Stimulated activated effector memory CD8-positive, alpha-beta T cell treated with anti-CD3 and anti-CD28 coated beads, Interleukin-12 subunit alpha, Interleukin-12 subunit beta, amount 100 ng/mL, for 72 hours (primary cell): ENCODE measurements at regions not wholly inside any gene's neighbourhood (a gene's known extent, or its start where the extent isn't known, plus 50 kb on each side); places are given as distances from the start of the nearest gene placed in this dataset.

Experiments used
- ATAC-seq: fragments of 150-1000 bp; cut with Tn5 transposase; 2 replicates; pipeline ENCODE4 v1.10.0; 2021
- DNase-seq, 2 donors: peaks; one replicate each; pipeline ENCODE4 v3.0.0; 2021 to 2022; ENCODE audit warnings: low spot score in 2 of 2
- H3K27ac Mint-ChIP-seq: one replicate; pipeline ENCODE4 v1.8.0; 2022; ENCODE audit warnings: mild to moderate bottlenecking, mixed read lengths
- H3K36me3 Mint-ChIP-seq: one replicate; pipeline ENCODE4 v1.8.0; 2022; ENCODE audit warnings: mild to moderate bottlenecking, mixed read lengths
- H3K4me1 Mint-ChIP-seq: one replicate; pipeline ENCODE4 v1.8.0; 2022; ENCODE audit warnings: mixed read lengths
- H3K4me3 Mint-ChIP-seq: one replicate; pipeline ENCODE4 v1.8.0; 2022; ENCODE audit warnings: mild to moderate bottlenecking, mixed read lengths
- H3K9me3 Mint-ChIP-seq: one replicate; pipeline ENCODE4 v1.8.0; 2022; ENCODE audit warnings: mixed read lengths

- no peak for ATAC-seq
- H3K9me3 Mint-ChIP-seq = no peaks in the 10 kb centered on the region
- no peaks in the 10 kb centered on the region for H3K4me1 Mint-ChIP-seq
- no peaks in the 10 kb centered on the region for H3K36me3 Mint-ChIP-seq
- DNase-seq = no peak
- H3K4me3 Mint-ChIP-seq = no peak overlapping the region
- no peak overlapping the region for H3K27ac Mint-ChIP-seq
Observed at GRCh38 chr20:52838510-52839241, 133.5 kb upstream of the TSHZ2 start.

GRCh38 chr20:52837378-52837777, 134.8 kb upstream of the TSHZ2 start:
- DNase-seq (no peak), ATAC-seq (no peak)
- no peaks in the 10 kb centered on the region for H3K4me1 Mint-ChIP-seq
- no peaks in the 10 kb centered on the region for H3K9me3 Mint-ChIP-seq
- no peak overlapping the region for H3K4me3 Mint-ChIP-seq
- no peak overlapping the region for H3K27ac Mint-ChIP-seq
- no peaks in the 10 kb centered on the region for H3K36me3 Mint-ChIP-seq

DNA sequence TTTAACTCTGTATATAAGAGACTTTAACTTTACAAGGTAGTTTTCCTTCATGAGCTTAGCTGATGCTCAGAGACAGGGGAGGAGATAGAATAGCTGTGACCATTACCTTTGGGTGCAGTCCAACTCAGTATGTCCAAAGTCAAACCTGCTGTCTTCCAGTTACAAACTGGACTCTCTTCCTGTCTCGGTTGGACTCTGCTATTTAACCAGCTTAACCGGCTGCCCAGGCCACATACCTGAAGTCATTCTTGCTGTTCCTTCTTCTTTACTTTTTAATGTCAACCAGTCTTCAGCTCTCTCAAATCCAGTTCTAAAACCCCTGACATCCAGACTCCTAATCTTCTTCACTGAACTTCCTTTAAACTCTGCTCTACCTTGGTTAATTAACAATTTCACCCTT, 138.3 kb upstream of the TSHZ2 start:
- H3K27ac Mint-ChIP-seq = no peak overlapping the region
- no peak overlapping the region for H3K4me3 Mint-ChIP-seq
- H3K4me1 Mint-ChIP-seq = no peaks in the 10 kb centered on the region
- no peak for DNase-seq
- no peaks in the 10 kb centered on the region for H3K9me3 Mint-ChIP-seq
- H3K36me3 Mint-ChIP-seq = no peaks in the 10 kb centered on the region
- ATAC-seq = no peak

GRCh38 chr20:52832151-52832774, 139.9 kb upstream of the TSHZ2 start:
- DNase-seq = no peak
- no peak overlapping the region for H3K27ac Mint-ChIP-seq
- ATAC-seq = no peak
- no peak overlapping the region for H3K4me3 Mint-ChIP-seq
- H3K36me3 Mint-ChIP-seq = no peaks in the 10 kb centered on the region
- no peaks in the 10 kb centered on the region for H3K9me3 Mint-ChIP-seq
- no peaks in the 10 kb centered on the region for H3K4me1 Mint-ChIP-seq

DNA sequence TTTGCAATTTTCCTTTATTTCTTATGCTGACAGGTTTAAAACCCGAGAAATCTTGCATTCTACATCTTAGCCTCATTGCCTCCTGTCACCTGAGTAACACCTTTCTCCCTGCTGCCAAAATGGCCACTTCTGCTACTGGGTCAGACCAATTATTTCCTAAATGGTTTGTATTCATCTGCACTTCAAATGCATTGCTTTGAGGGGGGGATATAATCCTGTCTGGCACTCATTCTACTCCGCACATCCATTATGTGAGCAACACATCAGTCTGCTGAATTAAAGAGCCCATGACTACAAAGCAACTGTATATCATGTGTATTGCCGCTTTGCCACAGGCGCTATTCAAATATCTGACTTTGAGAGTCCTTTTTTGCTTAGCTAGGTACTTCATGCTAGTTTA, 141.6 kb upstream of the TSHZ2 start:
- no peak for ATAC-seq
- DNase-seq = no peak
- H3K4me1 Mint-ChIP-seq = no peaks in the 10 kb centered on the region
- H3K9me3 Mint-ChIP-seq = no peaks in the 10 kb centered on the region
- no peak overlapping the region for H3K4me3 Mint-ChIP-seq
- H3K36me3 Mint-ChIP-seq = no peaks in the 10 kb centered on the region
- H3K27ac Mint-ChIP-seq = no peak overlapping the region

DNA sequence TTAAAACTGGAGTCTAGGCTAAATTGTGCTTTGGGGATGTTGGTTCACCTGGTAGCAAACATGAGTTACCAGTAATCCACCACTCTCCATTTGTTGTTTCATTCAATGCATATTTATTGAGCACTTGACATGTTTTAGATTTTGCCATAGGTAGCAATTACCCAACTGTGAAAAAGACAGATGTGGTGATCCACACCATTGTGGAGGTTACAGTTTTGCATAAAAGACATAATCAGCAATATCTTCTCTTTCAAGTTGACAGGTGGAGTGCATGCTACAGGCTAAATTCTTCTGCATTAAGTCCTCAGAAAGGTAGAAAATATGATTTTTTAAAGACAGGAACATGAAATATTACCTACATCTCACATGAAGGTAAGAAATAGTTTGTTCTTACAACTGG, 143.0 kb upstream of the TSHZ2 start:
- no peaks in the 10 kb centered on the region for H3K4me1 Mint-ChIP-seq
- ATAC-seq (no peak), DNase-seq (no peak)
- no peaks in the 10 kb centered on the region for H3K9me3 Mint-ChIP-seq
- no peaks in the 10 kb centered on the region for H3K36me3 Mint-ChIP-seq
- H3K27ac Mint-ChIP-seq = no peak overlapping the region
- H3K4me3 Mint-ChIP-seq = no peak overlapping the region

DNA sequence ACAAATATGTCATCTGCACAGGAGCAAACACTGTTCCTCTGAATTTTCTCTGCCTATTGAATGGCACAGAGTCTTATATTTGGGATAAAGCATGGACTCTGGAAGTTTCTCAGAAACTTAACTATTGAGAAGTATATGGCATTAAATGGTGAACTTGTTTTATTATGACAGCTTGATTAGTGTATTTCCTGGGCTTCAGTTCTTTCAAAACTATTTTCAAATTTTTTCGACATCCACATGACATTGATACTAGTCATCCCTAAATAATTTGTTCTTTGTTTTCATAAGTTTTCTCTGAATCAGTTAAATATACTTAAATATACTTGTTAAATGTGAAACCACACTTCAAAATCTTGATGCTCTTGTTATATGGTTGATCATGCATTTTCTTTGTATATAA, 144.0 kb upstream of the TSHZ2 start:
- H3K36me3 Mint-ChIP-seq = no peaks in the 10 kb centered on the region
- H3K4me3 Mint-ChIP-seq = no peak overlapping the region
- DNase-seq (no peak), ATAC-seq (no peak)
- no peaks in the 10 kb centered on the region for H3K9me3 Mint-ChIP-seq
- H3K27ac Mint-ChIP-seq = no peak overlapping the region
- no peaks in the 10 kb centered on the region for H3K4me1 Mint-ChIP-seq

DNA sequence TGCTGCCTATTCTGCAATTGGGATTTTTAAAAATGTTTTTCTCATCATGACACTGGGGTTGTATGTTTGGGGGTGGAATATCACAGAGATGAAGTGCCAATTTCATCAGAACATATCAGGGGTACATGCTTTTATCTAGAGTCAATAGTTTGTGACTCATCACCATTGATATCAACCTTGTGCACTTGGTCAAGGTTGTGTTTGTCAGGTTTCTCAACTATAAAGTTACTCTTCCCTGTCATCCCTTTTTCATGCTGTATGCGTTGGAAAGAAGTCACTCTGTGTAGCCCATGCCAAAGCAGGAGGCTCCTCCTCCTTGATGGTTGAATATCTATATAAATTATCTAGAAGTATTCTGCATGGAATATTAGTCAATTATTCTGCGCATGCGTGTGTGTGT, 145.4 kb upstream of the TSHZ2 start:
- H3K9me3 Mint-ChIP-seq = no peaks in the 10 kb centered on the region
- no peaks in the 10 kb centered on the region for H3K36me3 Mint-ChIP-seq
- ATAC-seq = no peak
- DNase-seq = no peak
- no peak overlapping the region for H3K4me3 Mint-ChIP-seq
- no peak overlapping the region for H3K27ac Mint-ChIP-seq
- H3K4me1 Mint-ChIP-seq = no peaks in the 10 kb centered on the region

DNA sequence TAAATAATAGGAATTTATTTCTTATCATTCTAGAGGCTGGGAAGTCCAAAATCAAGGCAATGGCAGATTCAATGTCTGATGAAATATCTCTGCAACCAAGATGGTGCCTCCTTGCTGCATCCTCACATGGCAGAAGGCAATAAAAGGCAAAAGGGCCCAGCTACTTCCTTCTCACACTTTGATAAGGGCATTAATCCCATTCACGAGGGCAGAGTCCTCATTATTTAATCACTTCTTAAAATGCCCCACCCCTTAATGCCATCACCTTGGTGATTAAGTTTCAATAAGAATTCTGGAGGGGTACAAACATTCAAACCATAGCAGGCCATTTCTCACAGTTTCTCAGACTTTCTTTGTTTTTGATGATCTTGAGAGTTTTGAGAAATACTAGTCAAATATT, 145.8 kb upstream of the TSHZ2 start:
- ATAC-seq (no peak), DNase-seq (no peak)
- no peaks in the 10 kb centered on the region for H3K36me3 Mint-ChIP-seq
- H3K9me3 Mint-ChIP-seq = no peaks in the 10 kb centered on the region
- H3K4me1 Mint-ChIP-seq = no peaks in the 10 kb centered on the region
- no peak overlapping the region for H3K4me3 Mint-ChIP-seq
- H3K27ac Mint-ChIP-seq = no peak overlapping the region

GRCh38 chr20:52824494-52825216, 147.5 kb upstream of the TSHZ2 start:
- H3K4me3 Mint-ChIP-seq = no peak overlapping the region
- no peaks in the 10 kb centered on the region for H3K9me3 Mint-ChIP-seq
- no peak for DNase-seq
- no peaks in the 10 kb centered on the region for H3K4me1 Mint-ChIP-seq
- no peak overlapping the region for H3K27ac Mint-ChIP-seq
- no peaks in the 10 kb centered on the region for H3K36me3 Mint-ChIP-seq
- no peak for ATAC-seq

DNA sequence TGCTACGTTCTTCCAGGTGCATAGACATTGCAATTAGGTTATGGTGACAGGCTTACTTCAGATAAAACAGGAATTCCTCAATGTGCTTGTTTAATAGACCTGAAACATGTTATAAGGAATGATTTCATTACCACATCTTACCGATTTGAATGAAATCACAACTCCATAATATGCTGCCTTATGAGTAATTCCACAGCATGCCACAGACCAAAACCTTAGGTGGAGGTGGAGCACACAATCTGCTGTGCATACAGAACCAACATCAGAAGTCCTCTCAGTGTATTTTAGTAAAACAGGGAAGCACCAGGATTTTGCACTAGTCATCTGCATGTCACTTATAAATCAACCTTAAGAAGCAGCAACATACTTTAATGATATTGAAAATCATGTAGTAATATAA, 148.9 kb upstream of the TSHZ2 start:
- no peaks in the 10 kb centered on the region for H3K9me3 Mint-ChIP-seq
- H3K4me1 Mint-ChIP-seq = no peaks in the 10 kb centered on the region
- no peak overlapping the region for H3K27ac Mint-ChIP-seq
- no peak for DNase-seq
- H3K4me3 Mint-ChIP-seq = no peak overlapping the region
- no peaks in the 10 kb centered on the region for H3K36me3 Mint-ChIP-seq
- no peak for ATAC-seq

DNA sequence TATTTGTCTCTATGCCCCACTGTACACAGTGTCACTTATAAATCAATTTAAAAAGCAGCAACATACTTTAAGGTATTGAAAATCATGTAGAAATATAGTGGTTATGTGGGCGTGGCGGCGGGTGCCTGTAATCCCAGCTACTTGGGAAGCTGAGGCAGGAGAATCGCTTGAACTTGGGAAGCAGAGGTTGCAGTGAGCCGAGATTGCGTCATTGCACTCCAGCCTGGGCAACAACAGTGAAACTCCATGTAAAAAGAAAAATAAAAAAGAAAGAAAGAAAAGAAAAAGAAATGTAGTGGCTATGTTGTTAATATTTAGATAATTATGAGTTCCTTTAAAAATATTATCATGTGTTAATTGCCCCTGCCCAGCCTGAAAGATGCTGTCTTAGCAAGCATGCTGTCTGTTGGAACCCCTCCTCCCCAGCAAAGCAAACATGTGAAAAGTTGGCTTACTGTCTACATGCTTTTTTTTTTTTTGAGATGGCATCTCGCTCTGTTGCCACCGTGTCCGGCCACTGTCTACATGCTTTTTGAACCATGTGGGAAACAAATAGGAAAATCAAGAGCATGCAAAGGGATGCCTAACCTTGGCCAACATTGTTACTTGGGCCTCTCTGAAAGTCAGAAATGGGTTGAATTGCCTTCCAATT, 151.4 kb upstream of the TSHZ2 start:
- Mint-ChIP-seq H3K27ac (no peak overlapping the region), H3K9me3 (no peaks in the 10 kb centered on the region), H3K36me3 (no peaks in the 10 kb centered on the region), H3K4me1 (no peaks in the 10 kb centered on the region), H3K4me3 (no peak overlapping the region)
- no peak for DNase-seq
- ATAC-seq = no peak

- ATAC-seq (no peak), DNase-seq (no peak)
- Mint-ChIP-seq H3K36me3 (no peaks in the 10 kb centered on the region), H3K4me1 (no peaks in the 10 kb centered on the region), H3K27ac (no peak overlapping the region), H3K4me3 (no peak overlapping the region), H3K9me3 (no peaks in the 10 kb centered on the region)
Observed at GRCh38 chr20:52818491-52818890, 153.7 kb upstream of the TSHZ2 start.

GRCh38 chr20:52817981-52818380, 154.2 kb upstream of the TSHZ2 start:
- H3K4me1 Mint-ChIP-seq = no peaks in the 10 kb centered on the region

DNA sequence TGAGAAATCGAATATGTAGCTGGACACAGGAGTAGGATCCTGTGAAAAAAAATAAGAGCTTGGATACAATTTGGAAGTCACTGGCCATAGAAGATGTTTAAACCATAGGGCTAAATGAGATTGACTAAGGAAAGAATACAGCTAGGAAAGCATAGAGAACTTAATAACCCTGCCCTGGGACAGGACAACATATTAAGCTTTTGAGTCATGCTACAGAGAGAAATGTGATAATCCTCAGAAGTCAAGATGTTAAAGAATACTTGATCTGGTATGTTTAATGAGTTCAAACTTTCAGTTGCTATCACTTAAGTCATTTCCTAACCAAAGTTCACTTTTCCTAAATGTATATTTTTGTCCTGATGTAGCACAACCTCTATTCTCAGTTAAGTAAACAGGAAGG, 154.6 kb upstream of the TSHZ2 start:
- no peaks in the 10 kb centered on the region for H3K36me3 Mint-ChIP-seq
- no peak for ATAC-seq
- DNase-seq = no peak

More at GRCh38 chr20:52817981-52818380, 154.2 kb upstream of the TSHZ2 start:
- DNase-seq (no peak), ATAC-seq (no peak)
- H3K27ac Mint-ChIP-seq = no peak overlapping the region
- H3K36me3 Mint-ChIP-seq = no peaks in the 10 kb centered on the region
- no peaks in the 10 kb centered on the region for H3K9me3 Mint-ChIP-seq
- H3K4me3 Mint-ChIP-seq = no peak overlapping the region

GRCh38 chr20:52814371-52814770, 157.8 kb upstream of the TSHZ2 start:
- Mint-ChIP-seq H3K27ac (no peak overlapping the region), H3K36me3 (no peaks in the 10 kb centered on the region), H3K4me3 (no peak overlapping the region), H3K4me1 (no peaks in the 10 kb centered on the region), H3K9me3 (no peaks in the 10 kb centered on the region)
- DNase-seq = no peak
- no peak for ATAC-seq

More for the DNA sequence above, 154.6 kb upstream of the TSHZ2 start:
- H3K9me3 Mint-ChIP-seq = no peaks in the 10 kb centered on the region
- no peak overlapping the region for H3K4me3 Mint-ChIP-seq
- H3K27ac Mint-ChIP-seq = no peak overlapping the region
- no peaks in the 10 kb centered on the region for H3K4me1 Mint-ChIP-seq
